NB4 (cell line): ENCODE measurements at regions not wholly inside any gene's neighbourhood (a gene's known extent, or its start where the extent isn't known, plus 50 kb on each side); places are given as distances from the start of the nearest gene placed in this dataset.

Experiments used
- DNase-seq: peaks from one replicate; pipeline ENCODE4 v3.0.0; 2010; ENCODE audit warnings: low read depth
- H3K4me3 ChIP-seq: one replicate; pipeline ENCODE4 v1.5.1; 2011; ENCODE audit warnings: mild to moderate bottlenecking, low read depth, low read length, moderate library complexity
- CTCF ChIP-seq: IDR thresholded peaks from one replicate; pipeline ENCODE4 v1.5.1; 2012; ENCODE audit warnings: low read depth, low read length
- MAX ChIP-seq: IDR thresholded peaks from 2 replicates; pipeline ENCODE4 v1.6.1; 2011; ENCODE audit warnings: low read depth, low read length
- MYC ChIP-seq: IDR thresholded peaks from 2 replicates; pipeline ENCODE4 v1.6.1; 2011; ENCODE audit warnings: low read depth, low read length
- POLR2A ChIP-seq: IDR thresholded peaks from 2 replicates; pipeline ENCODE4 v1.6.1; 2011; ENCODE audit warnings: mild to moderate bottlenecking; ENCODE audit not compliant: insufficient read length; ENCODE audit errors: extremely low read depth

- no peak overlapping the region for H3K4me3 ChIP-seq
- TF ChIP-seq MYC (no peak), CTCF (no peak), MAX (no peak), POLR2A (no peak)
- DNase-seq: no peak
These were observed 242.4 kb upstream of the SLC39A10 start for GRCh38 chr2:195414537-195415100.

GRCh38 chr2:195413944-195414343 is 243.1 kb upstream of the SLC39A10 start:
- no peak overlapping the region for H3K4me3 ChIP-seq
- no peak for TF ChIP-seq MAX
- no peak for TF ChIP-seq POLR2A
- no peak for TF ChIP-seq CTCF
- no peak for TF ChIP-seq MYC
- DNase-seq: no peak

GRCh38 chr2:195413422-195413821 is 243.6 kb upstream of the SLC39A10 start:
- no peak for DNase-seq
- no peak overlapping the region for H3K4me3 ChIP-seq
- TF ChIP-seq CTCF: no peak
- no peak for TF ChIP-seq MAX
- no peak for TF ChIP-seq POLR2A
- no peak for TF ChIP-seq MYC

GRCh38 chr2:195411219-195411687 is 245.8 kb upstream of the SLC39A10 start:
- TF ChIP-seq MYC (no peak), MAX (no peak), CTCF (no peak), POLR2A (no peak)
- no peak overlapping the region for H3K4me3 ChIP-seq
- DNase-seq: peak; percentile 50

GRCh38 chr2:195410074-195410671 is 246.9 kb upstream of the SLC39A10 start:
- peak; percentile 52 for DNase-seq
- no peak overlapping the region for H3K4me3 ChIP-seq
- TF ChIP-seq POLR2A (no peak), CTCF (no peak), MAX (no peak), MYC (no peak)

GRCh38 chr2:195408811-195409210 is 248.2 kb upstream of the SLC39A10 start:
- DNase-seq: no peak
- H3K4me3 ChIP-seq: no peak overlapping the region
- TF ChIP-seq CTCF (no peak), MYC (no peak), MAX (no peak)
